Prostate gland (tissue), 2 donors: ENCODE measurements at regions not wholly inside any gene's neighbourhood (a gene's known extent, or its start where the extent isn't known, plus 50 kb on each side); places are given as distances from the start of the nearest gene placed in this dataset.
"Not testable (repeated sequence)": the region's sequence is repeated elsewhere in the genome, so short reads cannot be mapped to it uniquely, and the experiment has no call there.

Experiments
- DNase-seq: peaks from one replicate; pipeline ENCODE4 v3.0.0-alpha.2; 2019; ENCODE audit warnings: low spot score
- H3K27ac ChIP-seq, 2 donors: fragments of 200-600 bp; sonication (generic); 2 replicates each; pipeline ENCODE4 v1.5.1; 2017 to 2019
- H3K27me3 ChIP-seq: fragments of 200-600 bp; sonication (generic); replicated peaks from 2 replicates; pipeline ENCODE4 v1.5.1; 2019; ENCODE audit not compliant: insufficient read depth
- H3K36me3 ChIP-seq, 2 donors: fragments of 200-600 bp; sonication (generic); 1 replicate in 1 of 2; 2 replicates in 1 of 2; pipeline versions ENCODE4 v1.5.1 to v1.8.1; 2017 to 2019
- H3K4me1 ChIP-seq: fragments of 200-600 bp; sonication (generic); replicated peaks from 2 replicates; pipeline ENCODE4 v1.5.1; 2019
- H3K4me3 ChIP-seq, 2 donors: fragments of 200-600 bp; sonication (generic); 2 replicates each; pipeline ENCODE4 v1.5.1; 2017 to 2019
- H3K9me3 ChIP-seq: fragments of 200-600 bp; sonication (generic); 2 replicates; pipeline ENCODE4 v1.5.1; 2017
- CTCF ChIP-seq, 4 experiments: fragments of 200-600 bp in 2 of 4; fragments of 450-650 bp in 2 of 4; sonication (generic) in 2 of 4; IDR thresholded peaks; 1 replicate in 3 of 4; 2 replicates in 1 of 4; pipeline ENCODE4 v1.5.1; 2016 to 2019; ENCODE audit warnings: antibody characterized with exemption in 4 of 4, mild to moderate bottlenecking in 2 of 4, moderate library complexity in 2 of 4
- POLR2A ChIP-seq: fragments of 450-650 bp; IDR thresholded peaks from one replicate; pipeline ENCODE4 v1.6.1; 2016; ENCODE audit warnings: antibody characterized with exemption, mild to moderate bottlenecking
- POLR2AphosphoS5 ChIP-seq: sonication (generic); formaldehyde crosslinking; IDR thresholded peaks from one replicate; pipeline ENCODE4 v1.6.1; 2017; ENCODE audit warnings: antibody characterized with exemption
- WGBS: methylation state at CpG from one replicate; pipeline ENCODE4 v1.1.5; 2018; 5-methylcytosine and 5-hydroxymethylcytosine counted together
- intact Hi-C: fragments of 100-400 bp; cut with DNase I; formaldehyde crosslinking; loops from one replicate; pipeline ENCODE4 v1.14.2; 2022

- H3K27me3 ChIP-seq: no peaks in the 10 kb centered on the region
- no peak overlapping the region for H3K4me3 ChIP-seq
- intact Hi-C loops: no loop called here
- WGBS: 100% methylated on average over 1 of the region's 1 CpG
- no peak for DNase-seq
- no peaks in the 10 kb centered on the region for H3K36me3 ChIP-seq
- no peak for TF ChIP-seq CTCF (IDR thresholded peaks at IDR 0.05)
- no peak for TF ChIP-seq POLR2AphosphoS5
- no peak for TF ChIP-seq POLR2A
- H3K27ac ChIP-seq: no peak overlapping the region
- H3K9me3 ChIP-seq: no peaks in the 10 kb centered on the region
- no peaks in the 10 kb centered on the region for H3K4me1 ChIP-seq
Measured at GRCh38 chr15:57796146-57796545, 89.6 kb downstream of the POLR2M start.

- TF ChIP-seq POLR2A: no peak
- TF ChIP-seq CTCF (IDR thresholded peaks at IDR 0.05): no peak
- TF ChIP-seq POLR2AphosphoS5: no peak
- intact Hi-C loops: no loop called here
- 77% methylated on average over 3 of the region's 3 CpGs for WGBS
- Histone ChIP-seq H3K36me3 (no peaks in the 10 kb centered on the region), H3K9me3 (no peaks in the 10 kb centered on the region), H3K27ac (no peak overlapping the region), H3K27me3 (no peaks in the 10 kb centered on the region), H3K4me3 (no peak overlapping the region), H3K4me1 (no peaks in the 10 kb centered on the region)
- DNase-seq: no peak
Measured at GRCh38 chr15:57797110-57797509, 90.6 kb downstream of the POLR2M start.

- H3K9me3 ChIP-seq: no peaks in the 10 kb centered on the region
- H3K4me3 ChIP-seq: no peak overlapping the region
- intact Hi-C loops: no loop called here
- DNase-seq: no peak
- H3K4me1 ChIP-seq: no peaks in the 10 kb centered on the region
- H3K27ac ChIP-seq: no peak overlapping the region
- WGBS: 71% methylated on average over 7 of the region's 7 CpGs
- no peaks in the 10 kb centered on the region for H3K36me3 ChIP-seq
- TF ChIP-seq POLR2AphosphoS5 (no peak), CTCF (IDR thresholded peaks at IDR 0.05) (no peak), POLR2A (no peak)
- no peaks in the 10 kb centered on the region for H3K27me3 ChIP-seq
Measured at GRCh38 chr15:57797568-57798267, 91.2 kb downstream of the POLR2M start.

GRCh38 chr15:57806003-57806402 is 99.5 kb downstream of the POLR2M start:
- WGBS: 85% methylated on average over 7 of the region's 7 CpGs
- Histone ChIP-seq H3K27me3 (no peaks in the 10 kb centered on the region), H3K36me3 (no peaks in the 10 kb centered on the region), H3K9me3 (no peaks in the 10 kb centered on the region), H3K4me1 (no peaks in the 10 kb centered on the region), H3K27ac (no peak overlapping the region), H3K4me3 (no peak overlapping the region)
- intact Hi-C loops: no loop called here
- TF ChIP-seq POLR2AphosphoS5 (no peak), CTCF (IDR thresholded peaks at IDR 0.05) (no peak), POLR2A (no peak)
- DNase-seq: no peak

GRCh38 chr15:57809285-57809684 is 102.8 kb downstream of the POLR2M start:
- intact Hi-C loops, H3K36me3 ChIP-seq, H3K4me3 ChIP-seq, H3K9me3 ChIP-seq, H3K27me3 ChIP-seq, H3K27ac ChIP-seq, H3K4me1 ChIP-seq, DNase-seq: not testable (repeated sequence)
- WGBS: 95% methylated on average over 7 of the region's 7 CpGs
